G401 (cell line): ENCODE measurements at regions not wholly inside any gene's neighbourhood (a gene's known extent, or its start where the extent isn't known, plus 50 kb on each side); places are given as distances from the start of the nearest gene placed in this dataset.
"Not testable (repeated sequence)": the region's sequence is repeated elsewhere in the genome, so short reads cannot be mapped to it uniquely, and the experiment has no call there.

Experiments
- DNase-seq: peaks from one replicate; pipeline ENCODE4 v3.0.0-alpha.2; 2015; ENCODE audit warnings: low spot score
- in situ Hi-C: cut with HindIII; loops from 2 replicates; pipeline ENCODE4 v1.10.0; 2016; ENCODE audit warnings: low sequenced_read_pairs, mixed read lengths

GRCh38 chr3:147162743-147163142, 243.6 kb downstream of the ZIC4 start:
- no peak for DNase-seq
- in situ Hi-C loops: no loop called here

- peak; percentile 71 for DNase-seq
- in situ Hi-C loops: no loop called here
Measured at GRCh38 chr3:147161833-147162232, 244.5 kb downstream of the ZIC4 start.

- in situ Hi-C loops: no loop called here
- DNase-seq: peak; percentile 56
Measured at GRCh38 chr3:147160984-147161383, 245.4 kb downstream of the ZIC4 start.

- no peak for DNase-seq
- in situ Hi-C loops: no loop called here
Measured at GRCh38 chr3:147159141-147159540, 247.2 kb downstream of the ZIC4 start.

- DNase-seq: peak; percentile 30
- in situ Hi-C loops: no loop called here
Measured at GRCh38 chr3:147157631-147158030, 248.7 kb downstream of the ZIC4 start.

GRCh38 chr3:147154988-147155387, 251.4 kb downstream of the ZIC4 start:
- in situ Hi-C loops, DNase-seq: not testable (repeated sequence)

GRCh38 chr3:147153830-147154539, 252.4 kb downstream of the ZIC4 start:
- in situ Hi-C loops: no loop called here
- no peak for DNase-seq

- no peak for DNase-seq
- in situ Hi-C loops: no loop called here
Measured at GRCh38 chr3:147152476-147152875, 253.9 kb downstream of the ZIC4 start.

- in situ Hi-C loops: no loop called here
- DNase-seq: no peak
Measured at GRCh38 chr3:147141516-147142288, 264.6 kb downstream of the ZIC4 start.

GRCh38 chr3:147139341-147139740, 267.0 kb downstream of the ZIC4 start:
- in situ Hi-C loops: no loop called here
- DNase-seq: no peak

- in situ Hi-C loops: no loop called here
- DNase-seq: peak; percentile 27
Measured at GRCh38 chr3:147132168-147132567, 274.2 kb downstream of the ZIC4 start.

- no peak for DNase-seq
- in situ Hi-C loops: no loop called here
Measured at GRCh38 chr3:147130461-147130860, 275.9 kb downstream of the ZIC4 start.

GRCh38 chr3:147129665-147130064, 276.7 kb downstream of the ZIC4 start:
- DNase-seq: no peak
- in situ Hi-C loops: no loop called here

GRCh38 chr3:147122350-147122749, 284.0 kb downstream of the ZIC4 start:
- in situ Hi-C loops: no loop called here
- no peak for DNase-seq

GRCh38 chr3:147119989-147120388, 286.4 kb downstream of the ZIC4 start:
- in situ Hi-C loops: no loop called here
- peak; percentile 74 for DNase-seq

GRCh38 chr3:147119346-147119745, 287.0 kb downstream of the ZIC4 start:
- in situ Hi-C loops: no loop called here
- peak; percentile 75 for DNase-seq

- DNase-seq: peak; percentile 67
- in situ Hi-C loops: no loop called here
Measured at GRCh38 chr3:147118611-147119010, 287.7 kb downstream of the ZIC4 start.

- in situ Hi-C loops: no loop called here
- peak; percentile 63 for DNase-seq
Measured at GRCh38 chr3:147117631-147118030, 288.7 kb downstream of the ZIC4 start.

GRCh38 chr3:147113293-147114044, 292.9 kb downstream of the ZIC4 start:
- peak; percentile 62 for DNase-seq
- in situ Hi-C loops: no loop called here

GRCh38 chr3:147099076-147099475, 307.3 kb downstream of the ZIC4 start:
- in situ Hi-C loops: no loop called here
- DNase-seq: no peak
